B cell (primary cell): ENCODE measurements at regions not wholly inside any gene's neighbourhood (a gene's known extent, or its start where the extent isn't known, plus 50 kb on each side); places are given as distances from the start of the nearest gene placed in this dataset.

Source experiments
- EZH2 ChIP-seq: IDR thresholded peaks from 2 replicates; pipeline ENCODE4 v1.6.1; 2012; ENCODE audit warnings: borderline replicate concordance, low read depth, mild to moderate bottlenecking, moderate library complexity, low read length; ENCODE audit not compliant: insufficient read depth, poor library complexity, severe bottlenecking
- TF ChIP-seq, protein P1 (sequence below): fragments of 200-600 bp; IDR thresholded peaks from one replicate; pipeline ENCODE4 v1.8.0; 2022; ENCODE audit warnings: antibody characterized with exemption, mild to moderate bottlenecking

DNA sequence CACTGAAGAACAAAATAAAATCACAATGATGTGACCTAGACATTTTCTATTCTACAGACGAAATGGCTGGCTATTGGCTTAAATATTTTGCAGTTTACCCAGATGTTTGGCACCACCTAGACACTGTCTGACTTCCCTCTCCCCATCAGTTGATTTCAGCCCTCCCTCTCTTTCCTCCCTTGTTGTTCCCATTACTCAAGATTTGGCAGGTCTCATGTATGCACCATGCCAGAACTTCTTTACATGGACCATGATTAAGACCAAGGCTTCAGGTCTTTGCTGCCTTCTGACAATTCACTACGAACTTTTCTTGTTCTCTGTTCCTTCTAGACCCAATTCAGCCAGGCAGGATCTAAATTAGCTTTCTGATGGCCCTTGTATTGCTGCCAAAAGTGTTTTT, 66.6 kb upstream of the GDNF start:
- TF ChIP-seq, protein P1, sequence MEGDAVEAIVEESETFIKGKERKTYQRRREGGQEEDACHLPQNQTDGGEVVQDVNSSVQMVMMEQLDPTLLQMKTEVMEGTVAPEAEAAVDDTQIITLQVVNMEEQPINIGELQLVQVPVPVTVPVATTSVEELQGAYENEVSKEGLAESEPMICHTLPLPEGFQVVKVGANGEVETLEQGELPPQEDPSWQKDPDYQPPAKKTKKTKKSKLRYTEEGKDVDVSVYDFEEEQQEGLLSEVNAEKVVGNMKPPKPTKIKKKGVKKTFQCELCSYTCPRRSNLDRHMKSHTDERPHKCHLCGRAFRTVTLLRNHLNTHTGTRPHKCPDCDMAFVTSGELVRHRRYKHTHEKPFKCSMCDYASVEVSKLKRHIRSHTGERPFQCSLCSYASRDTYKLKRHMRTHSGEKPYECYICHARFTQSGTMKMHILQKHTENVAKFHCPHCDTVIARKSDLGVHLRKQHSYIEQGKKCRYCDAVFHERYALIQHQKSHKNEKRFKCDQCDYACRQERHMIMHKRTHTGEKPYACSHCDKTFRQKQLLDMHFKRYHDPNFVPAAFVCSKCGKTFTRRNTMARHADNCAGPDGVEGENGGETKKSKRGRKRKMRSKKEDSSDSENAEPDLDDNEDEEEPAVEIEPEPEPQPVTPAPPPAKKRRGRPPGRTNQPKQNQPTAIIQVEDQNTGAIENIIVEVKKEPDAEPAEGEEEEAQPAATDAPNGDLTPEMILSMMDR = no peak
- no peak for TF ChIP-seq EZH2
